Spleen (tissue), 7 donors: ENCODE measurements at regions not wholly inside any gene's neighbourhood (a gene's known extent, or its start where the extent isn't known, plus 50 kb on each side); places are given as distances from the start of the nearest gene placed in this dataset.

Experiments used
- CTCF ChIP-seq, 11 experiments: fragments of 200-600 bp in 7 of 11; fragments of 450-650 bp in 4 of 11; sonication (generic) in 4 of 11; IDR thresholded peaks in 8 of 11; conservative IDR thresholded peaks in 3 of 11; 1 replicate in 7 of 11; 2 replicates in 4 of 11; pipeline versions ENCODE4 v1.4.0 to v1.8.0; 2016 to 2021; ENCODE audit warnings: antibody characterized with exemption in 11 of 11, inconsistent platforms in 4 of 11, mild to moderate bottlenecking in 1 of 11
- POLR2AphosphoS5 ChIP-seq, 3 donors: sonication (generic); formaldehyde crosslinking; IDR thresholded peaks; one replicate each; pipeline ENCODE4 v1.5.1; 2017; ENCODE audit warnings: antibody characterized with exemption in 3 of 3
- donor health status: DM: no; HTN: no; CAD: no; lungs with moderate emphysema.
- donor health status: DM: no; HTN: no; CAD: no.
- donor health status: DM: no; HTN: no; CAD: no.

GRCh38 chr6:164344801-164345291 is 930.3 kb downstream of the QKI start:
- TF ChIP-seq POLR2AphosphoS5 (IDR thresholded peaks at IDR 0.05) (no peak), CTCF (IDR thresholded peaks at IDR 0.05 in 8 of 11, conservative IDR thresholded peaks at IDR 0.05 in 3 of 11) (no peak)
